ENCODE measurements at regions not wholly inside any gene's neighbourhood (a gene's known extent, or its start where the extent isn't known, plus 50 kb on each side); places are given as distances from the start of the nearest gene placed in this dataset.

GRCh38 chr21:26684889-26685288 lies 111.8 kb upstream of the CYYR1 start:
- TF ChIP-seq CTCF (IDR thresholded peaks at IDR 0.05) (no peak), POLR2A (IDR thresholded peaks at IDR 0.05) (no peak)

All from stomach (tissue), 4 donors.